D721Med (cell line): ENCODE measurements at regions not wholly inside any gene's neighbourhood (a gene's known extent, or its start where the extent isn't known, plus 50 kb on each side); places are given as distances from the start of the nearest gene placed in this dataset.
A peak's percentile ranks its signal among the peaks of the same experiment; 100 is the strongest.
"Not testable (repeated sequence)": the region's sequence is repeated elsewhere in the genome, so short reads cannot be mapped to it uniquely, and the experiment has no call there.

Experiments used
- DNase-seq: peaks from one replicate; pipeline ENCODE4 v3.0.0; 2011; ENCODE audit warnings: low spot score; ENCODE audit not compliant: insufficient read length
- FAIRE-seq: peaks from 2 replicates; lab custom pipeline; 2011; peaks lifted over from hg19 to GRCh38; lab: Jason Lieb, UNC
- TF ChIP-seq, protein P1 (sequence below): IDR thresholded peaks from 2 replicates; pipeline ENCODE4 v1.5.1; 2012; ENCODE audit warnings: mild to moderate bottlenecking, control low read depth; ENCODE audit not compliant: insufficient read depth; ENCODE audit errors: missing control alignments

DNA sequence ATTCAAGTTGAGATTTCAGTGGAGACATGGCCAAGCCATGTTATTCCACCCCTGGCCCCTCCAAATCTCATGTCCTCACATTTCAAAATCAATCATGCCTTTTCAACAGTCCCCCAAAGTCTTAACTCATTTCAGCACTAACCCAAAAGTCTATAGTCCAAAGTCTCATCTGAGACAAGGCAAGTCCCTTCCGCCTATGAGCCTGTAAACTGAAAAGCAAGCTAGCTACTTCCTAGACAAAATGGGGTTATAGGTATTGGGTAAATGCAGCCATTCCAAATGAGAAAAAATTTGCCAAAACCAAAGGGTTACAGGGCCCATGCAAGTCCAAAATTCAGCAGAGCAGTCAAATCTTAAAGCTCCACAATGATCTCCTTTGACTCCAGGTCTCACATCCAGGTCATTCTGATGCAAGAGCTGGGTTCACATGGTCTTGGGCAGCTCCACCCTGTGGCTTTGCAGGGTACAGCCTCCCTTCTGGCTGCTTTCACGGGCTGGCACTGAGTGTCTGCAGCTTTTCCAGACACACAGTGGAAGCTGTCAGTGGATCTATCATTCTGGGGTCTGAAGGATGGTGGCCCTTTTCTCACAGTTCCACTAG is 95.7 kb downstream of the MTNR1B start:
- not testable (repeated sequence) for DNase-seq, FAIRE-seq
- TF ChIP-seq, protein P1, sequence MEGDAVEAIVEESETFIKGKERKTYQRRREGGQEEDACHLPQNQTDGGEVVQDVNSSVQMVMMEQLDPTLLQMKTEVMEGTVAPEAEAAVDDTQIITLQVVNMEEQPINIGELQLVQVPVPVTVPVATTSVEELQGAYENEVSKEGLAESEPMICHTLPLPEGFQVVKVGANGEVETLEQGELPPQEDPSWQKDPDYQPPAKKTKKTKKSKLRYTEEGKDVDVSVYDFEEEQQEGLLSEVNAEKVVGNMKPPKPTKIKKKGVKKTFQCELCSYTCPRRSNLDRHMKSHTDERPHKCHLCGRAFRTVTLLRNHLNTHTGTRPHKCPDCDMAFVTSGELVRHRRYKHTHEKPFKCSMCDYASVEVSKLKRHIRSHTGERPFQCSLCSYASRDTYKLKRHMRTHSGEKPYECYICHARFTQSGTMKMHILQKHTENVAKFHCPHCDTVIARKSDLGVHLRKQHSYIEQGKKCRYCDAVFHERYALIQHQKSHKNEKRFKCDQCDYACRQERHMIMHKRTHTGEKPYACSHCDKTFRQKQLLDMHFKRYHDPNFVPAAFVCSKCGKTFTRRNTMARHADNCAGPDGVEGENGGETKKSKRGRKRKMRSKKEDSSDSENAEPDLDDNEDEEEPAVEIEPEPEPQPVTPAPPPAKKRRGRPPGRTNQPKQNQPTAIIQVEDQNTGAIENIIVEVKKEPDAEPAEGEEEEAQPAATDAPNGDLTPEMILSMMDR, result peak; percentile 28

DNA sequence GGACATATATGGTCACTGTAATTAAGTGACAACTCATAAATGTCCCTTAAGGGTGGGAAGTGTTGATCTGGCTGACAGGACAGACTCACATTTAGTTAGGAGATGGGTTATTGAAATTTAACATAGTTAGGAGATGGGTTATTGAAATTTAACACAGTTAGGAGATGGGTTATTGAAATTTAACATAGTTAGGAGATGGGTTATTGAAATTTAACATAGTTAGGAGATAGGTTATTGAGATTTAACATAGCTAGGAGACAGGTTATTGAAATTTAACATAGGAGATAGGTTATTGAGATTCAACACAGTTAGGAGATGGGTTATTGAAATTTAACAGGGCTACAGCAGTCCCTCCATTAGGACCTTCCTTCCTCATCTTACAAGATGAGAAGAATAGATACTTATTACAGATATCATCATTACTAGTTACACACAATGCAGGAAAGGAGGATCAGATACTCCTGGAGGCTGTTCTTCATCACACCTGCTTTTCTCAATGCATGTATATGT is 98.5 kb downstream of the MTNR1B start:
- DNase-seq, result no peak
- no peak for FAIRE-seq
- TF ChIP-seq, protein P1, result no peak

DNA sequence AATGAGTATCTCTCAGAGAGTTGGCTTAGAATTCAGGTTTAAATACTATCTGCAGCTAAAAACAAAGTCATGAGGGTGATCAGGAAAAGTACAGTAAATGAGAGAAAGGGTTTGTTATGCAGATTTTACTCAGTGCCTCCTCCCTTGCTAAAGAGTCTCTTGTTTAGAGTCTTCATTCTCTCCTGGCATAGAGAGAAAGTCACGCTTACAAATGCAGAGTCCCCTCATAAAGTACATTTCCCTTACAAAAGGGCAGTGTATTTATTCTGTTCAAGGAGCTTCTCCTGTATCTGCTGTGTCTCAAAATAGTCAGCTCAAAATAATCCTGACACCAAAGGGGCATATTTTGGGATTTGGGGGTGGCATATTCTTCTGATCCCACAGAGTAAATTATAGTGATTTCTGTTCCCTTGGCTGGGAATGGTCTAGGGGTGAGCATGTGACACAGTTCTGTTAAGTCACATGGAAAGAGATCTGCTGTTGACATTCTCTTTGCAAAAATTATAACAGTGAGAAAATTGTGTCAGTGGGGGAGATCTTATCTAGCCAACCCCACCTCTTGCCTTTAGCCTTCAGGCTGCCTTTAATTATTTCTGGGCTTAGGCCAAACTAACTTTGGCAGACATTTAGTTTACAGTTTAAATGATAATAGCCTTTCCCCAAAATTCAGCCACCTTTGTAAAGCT is 102.9 kb downstream of the MTNR1B start:
- TF ChIP-seq, protein P1, result no peak
- no peak for FAIRE-seq
- DNase-seq, result no peak

DNA sequence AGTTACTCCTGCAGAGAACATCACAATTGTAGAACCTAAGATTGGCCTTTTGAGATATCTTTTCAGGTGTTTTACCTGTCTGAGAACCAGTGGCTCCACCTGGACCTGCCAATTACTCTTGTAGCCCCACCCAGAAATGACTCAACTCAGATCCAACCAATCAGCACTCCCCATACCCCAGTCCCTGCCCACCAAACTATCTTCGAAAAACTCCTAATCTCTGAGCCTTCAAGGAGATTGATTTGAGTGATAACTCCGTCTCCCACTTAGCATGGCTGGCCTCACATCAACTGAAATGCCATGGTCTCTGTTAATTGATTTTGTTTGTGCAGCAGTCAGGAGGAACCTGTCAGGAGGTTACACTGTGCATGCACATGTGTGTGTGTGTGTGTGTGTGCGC is 103.6 kb downstream of the MTNR1B start:
- DNase-seq (no peak), FAIRE-seq (no peak)
- TF ChIP-seq, protein P1, result no peak

DNA sequence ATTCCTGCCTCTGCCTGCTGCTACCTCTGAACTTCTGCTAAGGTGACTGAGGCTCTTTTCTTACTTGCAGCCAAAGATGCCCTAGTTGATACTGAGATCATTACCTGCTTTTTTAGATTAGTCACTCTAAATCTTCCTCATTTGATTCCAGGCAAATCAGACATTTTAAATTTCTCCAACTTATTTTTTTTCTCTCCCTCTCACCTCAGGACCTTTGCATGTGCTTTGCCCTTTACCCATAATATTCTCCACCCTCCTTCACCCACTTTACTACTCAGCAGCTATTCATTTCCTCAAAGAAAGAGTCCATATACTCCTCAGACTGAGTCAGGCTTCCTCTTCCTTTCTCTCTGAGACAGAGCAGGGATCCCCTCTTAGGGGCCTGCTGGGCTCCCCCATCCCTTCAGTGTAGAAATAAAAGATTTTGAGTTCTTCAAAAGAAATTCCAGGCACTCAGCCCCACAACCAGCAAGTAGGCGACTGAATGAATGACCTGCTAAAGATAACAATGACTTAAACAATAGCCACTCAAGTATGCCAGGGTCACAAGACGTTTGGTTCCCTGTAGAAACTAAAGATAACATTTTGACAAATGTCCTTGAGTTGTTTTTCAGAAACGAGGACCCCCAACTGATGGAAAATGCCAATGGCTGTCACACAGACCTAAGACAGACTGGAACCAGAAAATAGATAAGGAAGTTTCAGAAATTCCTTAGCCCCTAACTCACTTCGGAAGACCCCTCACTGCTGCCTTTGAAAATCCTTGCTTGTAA is 104.2 kb downstream of the MTNR1B start:
- DNase-seq (no peak), FAIRE-seq (no peak)
- TF ChIP-seq, protein P1, result no peak

DNA sequence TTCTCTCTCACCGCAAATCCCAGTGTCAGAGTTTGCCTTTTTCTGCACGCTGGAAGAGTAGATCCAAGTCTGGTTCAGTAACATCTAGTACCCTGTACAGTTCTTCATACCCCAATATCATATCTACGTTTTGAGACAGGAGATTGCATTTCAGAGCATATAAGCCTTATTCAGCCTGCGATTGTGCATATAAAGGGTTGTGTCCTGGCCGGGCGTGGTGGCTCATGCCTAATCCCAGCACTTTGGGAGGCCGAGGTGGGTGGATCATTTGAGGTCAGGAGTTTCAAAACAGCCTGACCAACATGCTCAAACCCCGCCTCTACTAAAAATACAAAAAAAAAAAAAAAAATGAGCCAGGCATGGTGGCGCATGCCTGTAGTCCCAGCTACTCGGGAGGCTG is 104.9 kb downstream of the MTNR1B start:
- no peak for DNase-seq
- no peak for FAIRE-seq
- TF ChIP-seq, protein P1, result no peak

DNA sequence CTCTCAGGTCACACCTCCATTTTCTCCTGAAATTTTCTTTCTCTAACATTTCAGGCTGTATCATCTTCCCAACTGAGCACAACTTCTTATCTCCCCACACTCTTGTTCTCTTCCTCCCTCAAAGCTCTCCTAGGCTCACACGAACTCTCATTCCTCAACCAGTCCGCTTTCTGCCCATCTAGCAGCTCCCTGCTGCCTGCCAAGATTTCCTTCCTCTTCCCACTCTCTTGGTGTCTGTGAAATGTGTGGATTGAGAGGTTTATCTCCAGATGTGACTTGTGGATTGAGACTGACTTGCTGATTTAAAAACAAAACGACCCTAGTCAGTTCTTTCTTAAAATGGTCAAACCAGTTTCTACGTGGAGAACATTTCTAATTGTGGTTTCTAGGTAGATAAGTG is 106.3 kb downstream of the MTNR1B start:
- FAIRE-seq, result no peak
- DNase-seq, result no peak
- TF ChIP-seq, protein P1, result no peak
